ENCODE measurements at regions not wholly inside any gene's neighbourhood (a gene's known extent, or its start where the extent isn't known, plus 50 kb on each side); places are given as distances from the start of the nearest gene placed in this dataset.

- Histone ChIP-seq H3K27ac (ENCODE audit: low read length) (no peak overlapping the region), H3K4me2 (ENCODE audit: low read length) (no peak overlapping the region), H3K9me3 (ENCODE audit: low read length) (no peaks in the 10 kb centered on the region), H3K9me2 (replicated peaks; ENCODE audit: low read length) (no peaks in the 10 kb centered on the region), H3F3A (ENCODE audit: low read length, unreplicated experiment) (no peaks in the 10 kb centered on the region), H3K36me3 (ENCODE audit: low read depth, low read length) (no peaks in the 10 kb centered on the region), H3K9ac (ENCODE audit: low read length) (no peak overlapping the region), H3K79me2 (ENCODE audit: low read length) (no peaks in the 10 kb centered on the region), H3K4me3 (ENCODE audit: low read length) (no peak overlapping the region), H2AFZ (ENCODE audit: low read length) (no peak overlapping the region), H4K20me1 (ENCODE audit: low read length) (no peaks in the 10 kb centered on the region), H3K27me3 (ENCODE audit: low read length) (peaks cover 45% of the 10 kb centered on the region), H3K4me1 (ENCODE audit: insufficient read depth, low read length) (no peaks in the 10 kb centered on the region)
- TF ChIP-seq CTCF (conservative IDR thresholded peaks at IDR 0.05; ENCODE audit: low read depth, low read length) (no peak), EZH2 (IDR thresholded peaks at IDR 0.05; ENCODE audit: low read length, unreplicated experiment) (no peak), EZH2phosphoT487 (IDR thresholded peaks at IDR 0.05; ENCODE audit: borderline replicate concordance, low read length) (no peak)
- no peak for ATAC-seq
- ChIA-PET POLR2A (ENCODE audit: unreplicated experiment) (no interaction called here), CTCF (no interaction called here)
- no peak for DNase-seq
- BruUV-seq (replicated peaks), result no TSS peak
- intact Hi-C loops (cut with micrococcal nuclease), result loop anchor here (10.0 kb wide), 1 partner anchor 188 kb away; the partner anchor contains the start of gene DNAJC19
These were observed 183.7 kb upstream of the DNAJC19 start for GRCh38 chr3:181173227-181173626.

- ATAC-seq (no peak), DNase-seq (no peak)
- H3K36me3 ChIP-seq (ENCODE audit: low read depth, low read length), result no peaks in the 10 kb centered on the region
- H3K4me3 ChIP-seq (ENCODE audit: low read length), result no peak overlapping the region
- H3K4me2 ChIP-seq (ENCODE audit: low read length), result no peak overlapping the region
- no TSS peak for BruUV-seq (replicated peaks)
- intact Hi-C loops (cut with micrococcal nuclease), result no loop called here
- no peak overlapping the region for H2AFZ ChIP-seq (ENCODE audit: low read length)
- H3K4me1 ChIP-seq (ENCODE audit: insufficient read depth, low read length), result no peaks in the 10 kb centered on the region
- CTCF ChIA-PET, result no interaction called here
- no peaks in the 10 kb centered on the region for H3F3A ChIP-seq (ENCODE audit: low read length, unreplicated experiment)
- H3K27me3 ChIP-seq (ENCODE audit: low read length), result peaks cover 7% of the 10 kb centered on the region; the same call in 1 of the 2 replicates
- no peaks in the 10 kb centered on the region for H3K9me3 ChIP-seq (ENCODE audit: low read length)
- no peak for TF ChIP-seq EZH2phosphoT487 (IDR thresholded peaks at IDR 0.05; ENCODE audit: borderline replicate concordance, low read length)
- no peak for TF ChIP-seq CTCF (conservative IDR thresholded peaks at IDR 0.05; ENCODE audit: low read depth, low read length)
- TF ChIP-seq EZH2 (IDR thresholded peaks at IDR 0.05; ENCODE audit: low read length, unreplicated experiment), result no peak
- no peaks in the 10 kb centered on the region for H3K9me2 ChIP-seq (replicated peaks; ENCODE audit: low read length)
- H3K9ac ChIP-seq (ENCODE audit: low read length), result no peak overlapping the region
- POLR2A ChIA-PET (ENCODE audit: unreplicated experiment), result no interaction called here
- H3K27ac ChIP-seq (ENCODE audit: low read length), result no peak overlapping the region
- no peaks in the 10 kb centered on the region for H3K79me2 ChIP-seq (ENCODE audit: low read length)
- H4K20me1 ChIP-seq (ENCODE audit: low read length), result no peaks in the 10 kb centered on the region
These were observed 145.3 kb upstream of the DNAJC19 start for GRCh38 chr3:181134873-181135272.

GRCh38 chr3:181133832-181134231 lies 144.3 kb upstream of the DNAJC19 start:
- no peaks in the 10 kb centered on the region for H3K79me2 ChIP-seq (ENCODE audit: low read length)
- intact Hi-C loops (cut with micrococcal nuclease), result no loop called here
- H2AFZ ChIP-seq (ENCODE audit: low read length), result no peak overlapping the region
- ATAC-seq (no peak), DNase-seq (no peak)
- no peaks in the 10 kb centered on the region for H3F3A ChIP-seq (ENCODE audit: low read length, unreplicated experiment)
- H3K4me2 ChIP-seq (ENCODE audit: low read length), result no peak overlapping the region
- H3K9ac ChIP-seq (ENCODE audit: low read length), result no peak overlapping the region
- H3K27ac ChIP-seq (ENCODE audit: low read length), result no peak overlapping the region
- TF ChIP-seq EZH2 (IDR thresholded peaks at IDR 0.05; ENCODE audit: low read length, unreplicated experiment), result no peak
- no peak for TF ChIP-seq CTCF (conservative IDR thresholded peaks at IDR 0.05; ENCODE audit: low read depth, low read length)
- no peak for TF ChIP-seq EZH2phosphoT487 (IDR thresholded peaks at IDR 0.05; ENCODE audit: borderline replicate concordance, low read length)
- no peaks in the 10 kb centered on the region for H3K9me2 ChIP-seq (replicated peaks; ENCODE audit: low read length)
- ChIA-PET CTCF (no interaction called here), POLR2A (ENCODE audit: unreplicated experiment) (no interaction called here)
- H3K4me1 ChIP-seq (ENCODE audit: insufficient read depth, low read length), result no peaks in the 10 kb centered on the region
- no TSS peak for BruUV-seq (replicated peaks)
- no peak overlapping the region for H3K4me3 ChIP-seq (ENCODE audit: low read length)
- H3K9me3 ChIP-seq (ENCODE audit: low read length), result no peaks in the 10 kb centered on the region
- peaks cover under 1% of the 10 kb centered on the region; the same call in 1 of the 2 replicates for H3K27me3 ChIP-seq (ENCODE audit: low read length)
- no peaks in the 10 kb centered on the region for H3K36me3 ChIP-seq (ENCODE audit: low read depth, low read length)
- H4K20me1 ChIP-seq (ENCODE audit: low read length), result no peaks in the 10 kb centered on the region
